Endodermal cell (in vitro differentiated cells): ENCODE measurements at regions not wholly inside any gene's neighbourhood (a gene's known extent, or its start where the extent isn't known, plus 50 kb on each side); places are given as distances from the start of the nearest gene placed in this dataset.

Source experiments
- DNase-seq: peaks from one replicate; pipeline ENCODE4 v3.0.0-alpha.2; 2017
- H3K27ac ChIP-seq: 2 replicates; pipeline ENCODE4 v1.5.1; 2013; ENCODE audit warnings: mild to moderate bottlenecking, low read depth, low read length, moderate library complexity
- H3K27me3 ChIP-seq: 2 replicates; pipeline ENCODE4 v1.6.1; 2013; ENCODE audit warnings: mild to moderate bottlenecking, low read length, moderate library complexity; ENCODE audit not compliant: insufficient read depth, control insufficient read depth, poor library complexity, severe bottlenecking
- H3K36me3 ChIP-seq: 2 replicates; pipeline ENCODE4 v1.7.0; 2013; ENCODE audit warnings: mild to moderate bottlenecking, low read length, moderate library complexity; ENCODE audit not compliant: control insufficient read depth, insufficient read depth
- H3K4me1 ChIP-seq: one replicate; pipeline ENCODE4 v1.7.0; 2013; ENCODE audit warnings: low read length; ENCODE audit not compliant: control insufficient read depth, insufficient read depth
- H3K4me3 ChIP-seq: 2 replicates; pipeline ENCODE4 v1.5.1; 2013; ENCODE audit warnings: mild to moderate bottlenecking, low read length, moderate library complexity
- H3K9ac ChIP-seq: 2 replicates; pipeline ENCODE4 v1.6.1; 2013; ENCODE audit warnings: mild to moderate bottlenecking, low read length, moderate library complexity; ENCODE audit not compliant: poor library complexity, severe bottlenecking; ENCODE audit errors: extremely low read depth
- H3K9me3 ChIP-seq: 2 replicates; pipeline ENCODE4 v1.6.1; 2013; ENCODE audit warnings: mild to moderate bottlenecking, low read length, moderate library complexity; ENCODE audit not compliant: control insufficient read depth
- H3K27ac Mint-ChIP-seq: 2 replicates; pipeline ENCODE4 v1.8.0; 2020; ENCODE audit warnings: mixed read lengths
- H3K27me3 Mint-ChIP-seq: 2 replicates; pipeline ENCODE4 v1.8.0; 2021; ENCODE audit warnings: mild to moderate bottlenecking, mixed read lengths; ENCODE audit not compliant: insufficient read depth
- H3K36me3 Mint-ChIP-seq: 2 replicates; pipeline ENCODE4 v1.8.0; 2020; ENCODE audit warnings: low read depth, mixed read lengths
- H3K4me1 Mint-ChIP-seq: 2 replicates; pipeline ENCODE4 v1.8.0; 2020; ENCODE audit warnings: mixed read lengths
- H3K4me3 Mint-ChIP-seq: 2 replicates; pipeline ENCODE4 v1.8.0; 2020; ENCODE audit warnings: mild to moderate bottlenecking, moderate library complexity, mixed read lengths
- H3K9me3 Mint-ChIP-seq: 2 replicates; pipeline ENCODE4 v1.8.0; 2020; ENCODE audit warnings: mild to moderate bottlenecking, mixed read lengths
- WGBS, 2 experiments: methylation state at CpG; one replicate each; pipeline versions ENCODE4 v1.1.5 to v1.1.7; 2013; ENCODE audit warnings: missing lambda C conversion rate in 2 of 2, mixed read lengths in 1 of 2; ENCODE audit not compliant: insufficient coverage in 1 of 2, insufficient read length in 1 of 2; 5-methylcytosine and 5-hydroxymethylcytosine counted together
- TF ChIP-seq, protein P1 (sequence below): fragments of 200-600 bp; sonication (generic); conservative IDR thresholded peaks from 2 replicates; pipeline ENCODE4 v1.5.0; 2021; ENCODE audit warnings: antibody characterized with exemption, mild to moderate bottlenecking

DNA sequence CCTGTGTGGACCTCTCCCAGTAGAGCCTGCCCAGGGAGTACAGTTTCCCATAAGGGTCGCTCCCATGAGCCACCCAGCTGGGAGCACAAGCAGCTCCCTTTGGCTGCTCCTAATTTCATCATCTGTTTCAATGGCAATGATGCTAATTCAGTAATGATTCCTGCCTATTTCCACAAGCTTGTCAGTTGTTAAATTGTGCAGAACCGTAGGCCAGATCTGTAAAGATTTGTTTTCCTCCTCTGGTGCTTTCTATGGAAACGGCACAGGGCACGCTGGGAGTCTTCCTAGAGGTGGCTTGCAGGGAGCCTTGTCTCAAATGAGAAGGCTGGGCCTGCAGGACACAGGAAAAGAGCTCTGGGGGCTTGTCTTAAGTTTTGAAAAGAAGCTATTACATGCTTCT is 223.7 kb downstream of the CBLN1 start:
- H3K27me3 Mint-ChIP-seq, result no peaks in the 10 kb centered on the region

GRCh38 chr16:49057391-49057790 is 224.2 kb downstream of the CBLN1 start:
- H3K4me1 ChIP-seq, result peaks cover 3% of the 10 kb centered on the region
- no peak overlapping the region for H3K4me3 ChIP-seq
- 93 to 100% methylated on average over 2 of the region's 2 CpGs for WGBS, 2 experiments
- Mint-ChIP-seq H3K4me3 (no peak overlapping the region), H3K4me1 (no peaks in the 10 kb centered on the region), H3K27me3 (no peaks in the 10 kb centered on the region), H3K36me3 (no peaks in the 10 kb centered on the region), H3K27ac (no peak overlapping the region), H3K9me3 (no peaks in the 10 kb centered on the region)
- H3K9me3 ChIP-seq, result no peaks in the 10 kb centered on the region
- TF ChIP-seq, protein P1, sequence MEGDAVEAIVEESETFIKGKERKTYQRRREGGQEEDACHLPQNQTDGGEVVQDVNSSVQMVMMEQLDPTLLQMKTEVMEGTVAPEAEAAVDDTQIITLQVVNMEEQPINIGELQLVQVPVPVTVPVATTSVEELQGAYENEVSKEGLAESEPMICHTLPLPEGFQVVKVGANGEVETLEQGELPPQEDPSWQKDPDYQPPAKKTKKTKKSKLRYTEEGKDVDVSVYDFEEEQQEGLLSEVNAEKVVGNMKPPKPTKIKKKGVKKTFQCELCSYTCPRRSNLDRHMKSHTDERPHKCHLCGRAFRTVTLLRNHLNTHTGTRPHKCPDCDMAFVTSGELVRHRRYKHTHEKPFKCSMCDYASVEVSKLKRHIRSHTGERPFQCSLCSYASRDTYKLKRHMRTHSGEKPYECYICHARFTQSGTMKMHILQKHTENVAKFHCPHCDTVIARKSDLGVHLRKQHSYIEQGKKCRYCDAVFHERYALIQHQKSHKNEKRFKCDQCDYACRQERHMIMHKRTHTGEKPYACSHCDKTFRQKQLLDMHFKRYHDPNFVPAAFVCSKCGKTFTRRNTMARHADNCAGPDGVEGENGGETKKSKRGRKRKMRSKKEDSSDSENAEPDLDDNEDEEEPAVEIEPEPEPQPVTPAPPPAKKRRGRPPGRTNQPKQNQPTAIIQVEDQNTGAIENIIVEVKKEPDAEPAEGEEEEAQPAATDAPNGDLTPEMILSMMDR, result no peak
- no peaks in the 10 kb centered on the region for H3K27me3 ChIP-seq
- H3K36me3 ChIP-seq, result no peaks in the 10 kb centered on the region
- no peak overlapping the region for H3K27ac ChIP-seq
- H3K9ac ChIP-seq, result no peak overlapping the region
- DNase-seq, result no peak

More for the DNA sequence above, 223.7 kb downstream of the CBLN1 start:
- TF ChIP-seq, protein P1, result no peak
- Mint-ChIP-seq H3K4me3 (no peak overlapping the region), H3K4me1 (no peaks in the 10 kb centered on the region), H3K27ac (no peak overlapping the region), H3K36me3 (no peaks in the 10 kb centered on the region), H3K9me3 (no peaks in the 10 kb centered on the region)
- H3K27me3 ChIP-seq, result no peaks in the 10 kb centered on the region
- DNase-seq, result no peak
- no peaks in the 10 kb centered on the region for H3K9me3 ChIP-seq
- WGBS, 2 experiments, result 89% methylated on average over 4 of the region's 4 CpGs; no CpG with 5 or more reads in 1 of the 2 experiments
- H3K4me3 ChIP-seq, result no peak overlapping the region
- H3K27ac ChIP-seq, result no peak overlapping the region
- H3K9ac ChIP-seq, result no peak overlapping the region
- H3K4me1 ChIP-seq, result peaks cover 3% of the 10 kb centered on the region
- no peaks in the 10 kb centered on the region for H3K36me3 ChIP-seq

- Mint-ChIP-seq H3K36me3 (no peaks in the 10 kb centered on the region), H3K4me3 (no peak overlapping the region), H3K27me3 (no peaks in the 10 kb centered on the region), H3K4me1 (no peaks in the 10 kb centered on the region), H3K27ac (no peak overlapping the region), H3K9me3 (no peaks in the 10 kb centered on the region)
- H3K36me3 ChIP-seq, result no peaks in the 10 kb centered on the region
- WGBS, 2 experiments, result 78 to 91% methylated on average over 5 of the region's 5 CpGs
- no peaks in the 10 kb centered on the region for H3K27me3 ChIP-seq
- H3K9me3 ChIP-seq, result no peaks in the 10 kb centered on the region
- no peak overlapping the region for H3K9ac ChIP-seq
- H3K4me3 ChIP-seq, result no peak overlapping the region
- DNase-seq, result no peak
- TF ChIP-seq, protein P1, result no peak
- H3K27ac ChIP-seq, result no peak overlapping the region
- H3K4me1 ChIP-seq, result peaks cover 3% of the 10 kb centered on the region
Observed at GRCh38 chr16:49056546-49056945, 225.1 kb downstream of the CBLN1 start.
